Uterus (tissue), 3 donors: ENCODE measurements at regions not wholly inside any gene's neighbourhood (a gene's known extent, or its start where the extent isn't known, plus 50 kb on each side); places are given as distances from the start of the nearest gene placed in this dataset. TPM values are rescaled to one million over a fixed set of nuclear protein-coding genes. Genes with fewer than 3 reads are reported as not detected.

Source experiments
- DNase-seq, 2 donors: peaks; one replicate each; pipeline ENCODE4 v3.0.0-alpha.2; 2019 to 2020
- H3K27ac ChIP-seq, 2 donors: fragments of 200-600 bp; sonication (generic); 1 replicate in 1 of 2; 2 replicates in 1 of 2; pipeline ENCODE4 v1.5.1; 2016 to 2018
- H3K27me3 ChIP-seq, 2 donors: fragments of 200-600 bp; sonication (generic); one replicate each; pipeline ENCODE4 v1.5.1; 2018 to 2019; ENCODE audit warnings: control low read depth in 1 of 2
- H3K36me3 ChIP-seq, 2 donors: fragments of 200-600 bp; sonication (generic); one replicate each; pipeline ENCODE4 v1.5.1; 2019; ENCODE audit warnings: control low read depth in 1 of 2
- H3K4me1 ChIP-seq, 2 donors: fragments of 200-600 bp; sonication (generic); one replicate each; pipeline ENCODE4 v1.5.1; 2018 to 2019; ENCODE audit warnings: control low read depth in 1 of 2
- H3K4me3 ChIP-seq, 2 donors: fragments of 200-600 bp; sonication (generic); 1 replicate in 1 of 2; 2 replicates in 1 of 2; pipeline ENCODE4 v1.5.1; 2018 to 2019; ENCODE audit warnings: mild to moderate bottlenecking in 1 of 2
- H3K9me3 ChIP-seq, 2 donors: fragments of 200-600 bp; sonication (generic); one replicate each; pipeline ENCODE4 v1.5.1; 2019; ENCODE audit warnings: control low read depth in 1 of 2
- POLR2A ChIP-seq, 2 donors: fragments of 450-650 bp; IDR thresholded peaks; one replicate each; pipeline ENCODE4 v1.6.1; 2016; ENCODE audit warnings: antibody characterized with exemption in 2 of 2, mild to moderate bottlenecking in 1 of 2, moderate library complexity in 1 of 2
- intact Hi-C: fragments of 100-400 bp; cut with DNase I; formaldehyde crosslinking; loops from one replicate; pipeline ENCODE4 v1.15.1; 2023; ENCODE audit warnings: low total_unique reads
- small RNA-seq: library from RNA; depleted of rRNA; stranded (forward); fragments of <200 nt; gene quantifications from one replicate; pipeline ENCODE3, GENCODE V24; 2016
- TF ChIP-seq, protein P1 (sequence below), 4 experiments: fragments of 200-600 bp in 2 of 4; fragments of 450-650 bp in 2 of 4; sonication (generic) in 2 of 4; IDR thresholded peaks; one replicate each; pipeline ENCODE4 v1.5.1; 2016 to 2019; ENCODE audit warnings: antibody characterized with exemption in 4 of 4, mild to moderate bottlenecking in 2 of 4, moderate library complexity in 1 of 4
- donor health status: DM: yes; HTN: yes; CAD: no.

DNA sequence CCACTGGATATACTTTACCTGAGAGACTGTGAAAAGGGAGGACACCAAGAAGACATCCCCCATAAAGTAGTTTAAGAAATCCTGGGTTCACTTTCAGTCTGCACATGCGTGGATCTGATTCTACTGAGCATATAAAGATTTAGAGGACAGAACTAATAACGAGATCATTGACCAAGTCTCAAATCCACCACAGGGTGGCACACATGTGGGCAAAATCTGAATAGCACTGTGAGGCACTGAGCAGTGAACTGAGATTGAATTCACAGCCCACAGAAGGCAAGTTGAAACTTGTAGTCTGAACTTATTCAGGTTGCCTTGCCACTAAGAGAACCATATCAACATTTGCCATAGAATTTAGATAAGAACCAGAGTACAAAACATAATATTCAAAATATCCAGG, 818.6 kb downstream of the GRID1 start:
- no peak overlapping the region for H3K4me3 ChIP-seq
- DNase-seq, result no peak
- no peaks in the 10 kb centered on the region for H3K9me3 ChIP-seq
- H3K4me1 ChIP-seq, result no peaks in the 10 kb centered on the region
- peaks cover 0 to 4% of the 10 kb centered on the region in 2 donors for H3K27me3 ChIP-seq
- TF ChIP-seq, protein P1, sequence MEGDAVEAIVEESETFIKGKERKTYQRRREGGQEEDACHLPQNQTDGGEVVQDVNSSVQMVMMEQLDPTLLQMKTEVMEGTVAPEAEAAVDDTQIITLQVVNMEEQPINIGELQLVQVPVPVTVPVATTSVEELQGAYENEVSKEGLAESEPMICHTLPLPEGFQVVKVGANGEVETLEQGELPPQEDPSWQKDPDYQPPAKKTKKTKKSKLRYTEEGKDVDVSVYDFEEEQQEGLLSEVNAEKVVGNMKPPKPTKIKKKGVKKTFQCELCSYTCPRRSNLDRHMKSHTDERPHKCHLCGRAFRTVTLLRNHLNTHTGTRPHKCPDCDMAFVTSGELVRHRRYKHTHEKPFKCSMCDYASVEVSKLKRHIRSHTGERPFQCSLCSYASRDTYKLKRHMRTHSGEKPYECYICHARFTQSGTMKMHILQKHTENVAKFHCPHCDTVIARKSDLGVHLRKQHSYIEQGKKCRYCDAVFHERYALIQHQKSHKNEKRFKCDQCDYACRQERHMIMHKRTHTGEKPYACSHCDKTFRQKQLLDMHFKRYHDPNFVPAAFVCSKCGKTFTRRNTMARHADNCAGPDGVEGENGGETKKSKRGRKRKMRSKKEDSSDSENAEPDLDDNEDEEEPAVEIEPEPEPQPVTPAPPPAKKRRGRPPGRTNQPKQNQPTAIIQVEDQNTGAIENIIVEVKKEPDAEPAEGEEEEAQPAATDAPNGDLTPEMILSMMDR (IDR thresholded peaks at IDR 0.05), result peak in 2 of 4 experiments; percentile 11 to 14
- TF ChIP-seq POLR2A (IDR thresholded peaks at IDR 0.05), result no peak
- intact Hi-C loops, result no loop called here
- no peaks in the 10 kb centered on the region for H3K36me3 ChIP-seq
- H3K27ac ChIP-seq, result no peak overlapping the region

Small RNAs in the stretch of these regions (small RNA-seq; reads per million reads assigned to genes)
- not detected for gene RNU6-325P
